Muscle of arm (tissue), 1 donor: ENCODE measurements at regions not wholly inside any gene's neighbourhood (a gene's known extent, or its start where the extent isn't known, plus 50 kb on each side); places are given as distances from the start of the nearest gene placed in this dataset.
A peak's percentile ranks its signal among the peaks of the same experiment; 100 is the strongest.
"Not testable (repeated sequence)": the region's sequence is repeated elsewhere in the genome, so short reads cannot be mapped to it uniquely, and the experiment has no call there.

Source experiments
- DNase-seq: peaks from one replicate; pipeline ENCODE4 v3.0.0-alpha.2; 2013

- no peak for DNase-seq
Observed at GRCh38 chr4:66556651-66557278, 886.5 kb upstream of the EPHA5 start.

GRCh38 chr4:66555301-66555700 lies 885.0 kb upstream of the EPHA5 start:
- DNase-seq, result no peak

GRCh38 chr4:66554826-66555225 lies 884.5 kb upstream of the EPHA5 start:
- no peak for DNase-seq

- DNase-seq, result not testable (repeated sequence)
Observed at GRCh38 chr4:66545301-66545700, 875.0 kb upstream of the EPHA5 start.

GRCh38 chr4:66544281-66544680 lies 874.0 kb upstream of the EPHA5 start:
- no peak for DNase-seq

- DNase-seq, result no peak
Observed at GRCh38 chr4:66539745-66540144, 869.5 kb upstream of the EPHA5 start.

- no peak for DNase-seq
Observed at GRCh38 chr4:66524781-66525180, 854.5 kb upstream of the EPHA5 start.

- no peak for DNase-seq
Observed at GRCh38 chr4:66522244-66522643, 852.0 kb upstream of the EPHA5 start.

GRCh38 chr4:66516940-66517339 lies 846.7 kb upstream of the EPHA5 start:
- DNase-seq, result no peak

- DNase-seq, result no peak
Observed at GRCh38 chr4:66506985-66507384, 836.7 kb upstream of the EPHA5 start.

GRCh38 chr4:66501997-66502396 lies 831.7 kb upstream of the EPHA5 start:
- DNase-seq, result no peak

- DNase-seq, result no peak
Observed at GRCh38 chr4:66490729-66491128, 820.4 kb upstream of the EPHA5 start.

- no peak for DNase-seq
Observed at GRCh38 chr4:66489783-66490452, 819.6 kb upstream of the EPHA5 start.

- no peak for DNase-seq
Observed at GRCh38 chr4:66489370-66489769, 819.1 kb upstream of the EPHA5 start.

- no peak for DNase-seq
Observed at GRCh38 chr4:66486068-66486467, 815.8 kb upstream of the EPHA5 start.

GRCh38 chr4:66482186-66482585 lies 811.9 kb upstream of the EPHA5 start:
- DNase-seq, result no peak

GRCh38 chr4:66475596-66475995 lies 805.3 kb upstream of the EPHA5 start:
- no peak for DNase-seq

GRCh38 chr4:66465111-66465510 lies 794.8 kb upstream of the EPHA5 start:
- DNase-seq, result no peak

GRCh38 chr4:66462890-66463289 lies 792.6 kb upstream of the EPHA5 start:
- not testable (repeated sequence) for DNase-seq

- DNase-seq, result peak; percentile 16
Observed at GRCh38 chr4:66451741-66452140, 781.5 kb upstream of the EPHA5 start.

GRCh38 chr4:66443008-66443407 lies 772.7 kb upstream of the EPHA5 start:
- no peak for DNase-seq

- DNase-seq, result no peak
Observed at GRCh38 chr4:66439508-66439907, 769.2 kb upstream of the EPHA5 start.

- no peak for DNase-seq
Observed at GRCh38 chr4:66433706-66434105, 763.4 kb upstream of the EPHA5 start.

- no peak for DNase-seq
Observed at GRCh38 chr4:66430856-66431255, 760.6 kb upstream of the EPHA5 start.
